Umbilical cord (tissue), 1 donor: ENCODE measurements at regions not wholly inside any gene's neighbourhood (a gene's known extent, or its start where the extent isn't known, plus 50 kb on each side); places are given as distances from the start of the nearest gene placed in this dataset.

Source experiments
- DNase-seq: peaks from one replicate; pipeline ENCODE4 v3.0.0-alpha.2; 2015; ENCODE audit warnings: low spot score

- DNase-seq: no peak
These were observed 266.1 kb upstream of the MAP3K1 start for GRCh38 chr5:56549096-56549886.

- no peak for DNase-seq
These were observed 270.3 kb upstream of the MAP3K1 start for GRCh38 chr5:56545016-56545415.

GRCh38 chr5:56543441-56544388 is 271.6 kb upstream of the MAP3K1 start:
- no peak for DNase-seq

- DNase-seq: no peak
These were observed 275.1 kb upstream of the MAP3K1 start for GRCh38 chr5:56540266-56540665.

- no peak for DNase-seq
These were observed 276.8 kb upstream of the MAP3K1 start for GRCh38 chr5:56538580-56538979.

- no peak for DNase-seq
These were observed 280.0 kb upstream of the MAP3K1 start for GRCh38 chr5:56535347-56535746.

GRCh38 chr5:56534102-56534829 is 281.1 kb upstream of the MAP3K1 start:
- peak; percentile 35 for DNase-seq

GRCh38 chr5:56532466-56532865 is 282.9 kb upstream of the MAP3K1 start:
- DNase-seq: peak; percentile 55

GRCh38 chr5:56530626-56531138 is 284.7 kb upstream of the MAP3K1 start:
- no peak for DNase-seq

- no peak for DNase-seq
These were observed 285.5 kb upstream of the MAP3K1 start for GRCh38 chr5:56529666-56530430.

- DNase-seq: no peak
These were observed 288.2 kb upstream of the MAP3K1 start for GRCh38 chr5:56527174-56527573.

GRCh38 chr5:56525113-56525512 is 290.2 kb upstream of the MAP3K1 start:
- DNase-seq: peak; percentile 22

GRCh38 chr5:56523790-56524575 is 290.9 kb upstream of the ANKRD55 start:
- DNase-seq: peak; percentile 66

GRCh38 chr5:56522960-56523359 is 289.8 kb upstream of the ANKRD55 start:
- DNase-seq: no peak

GRCh38 chr5:56522169-56522568 is 289.0 kb upstream of the ANKRD55 start:
- no peak for DNase-seq

- no peak for DNase-seq
These were observed 288.0 kb upstream of the ANKRD55 start for GRCh38 chr5:56520986-56521730.

- no peak for DNase-seq
These were observed 285.7 kb upstream of the ANKRD55 start for GRCh38 chr5:56518820-56519219.

GRCh38 chr5:56517011-56517416 is 283.9 kb upstream of the ANKRD55 start:
- DNase-seq: peak; percentile 88

- no peak for DNase-seq
These were observed 283.3 kb upstream of the ANKRD55 start for GRCh38 chr5:56516441-56516840.
